ENCODE measurements at regions not wholly inside any gene's neighbourhood (a gene's known extent, or its start where the extent isn't known, plus 50 kb on each side); places are given as distances from the start of the nearest gene placed in this dataset.

GRCh38 chr7:89773611-89774010, 380.7 kb upstream of the STEAP1 start:
- no peaks in the 10 kb centered on the region for H3K9me3 ChIP-seq
- no peaks in the 10 kb centered on the region for H3K27me3 ChIP-seq
- intact Hi-C loops (cut with DNase I; ENCODE audit: low total_unique reads): no loop called here
- no peak overlapping the region for H3K4me3 ChIP-seq
- no peak for DNase-seq
- TF ChIP-seq, protein P1, sequence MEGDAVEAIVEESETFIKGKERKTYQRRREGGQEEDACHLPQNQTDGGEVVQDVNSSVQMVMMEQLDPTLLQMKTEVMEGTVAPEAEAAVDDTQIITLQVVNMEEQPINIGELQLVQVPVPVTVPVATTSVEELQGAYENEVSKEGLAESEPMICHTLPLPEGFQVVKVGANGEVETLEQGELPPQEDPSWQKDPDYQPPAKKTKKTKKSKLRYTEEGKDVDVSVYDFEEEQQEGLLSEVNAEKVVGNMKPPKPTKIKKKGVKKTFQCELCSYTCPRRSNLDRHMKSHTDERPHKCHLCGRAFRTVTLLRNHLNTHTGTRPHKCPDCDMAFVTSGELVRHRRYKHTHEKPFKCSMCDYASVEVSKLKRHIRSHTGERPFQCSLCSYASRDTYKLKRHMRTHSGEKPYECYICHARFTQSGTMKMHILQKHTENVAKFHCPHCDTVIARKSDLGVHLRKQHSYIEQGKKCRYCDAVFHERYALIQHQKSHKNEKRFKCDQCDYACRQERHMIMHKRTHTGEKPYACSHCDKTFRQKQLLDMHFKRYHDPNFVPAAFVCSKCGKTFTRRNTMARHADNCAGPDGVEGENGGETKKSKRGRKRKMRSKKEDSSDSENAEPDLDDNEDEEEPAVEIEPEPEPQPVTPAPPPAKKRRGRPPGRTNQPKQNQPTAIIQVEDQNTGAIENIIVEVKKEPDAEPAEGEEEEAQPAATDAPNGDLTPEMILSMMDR (IDR thresholded peaks at IDR 0.05): no peak
- H3K4me1 ChIP-seq: no peaks in the 10 kb centered on the region
- no peaks in the 10 kb centered on the region for H3K36me3 ChIP-seq
- no peak overlapping the region for H3K27ac ChIP-seq

- Histone ChIP-seq H3K9me3 (no peaks in the 10 kb centered on the region), H3K4me1 (no peaks in the 10 kb centered on the region), H3K27me3 (no peaks in the 10 kb centered on the region), H3K27ac (no peak overlapping the region), H3K36me3 (no peaks in the 10 kb centered on the region), H3K4me3 (no peak overlapping the region)
- no peak for DNase-seq
- TF ChIP-seq, protein P1 (IDR thresholded peaks at IDR 0.05): no peak
- intact Hi-C loops (cut with DNase I; ENCODE audit: low total_unique reads): no loop called here
Observed at GRCh38 chr7:89775459-89775858, 378.8 kb upstream of the STEAP1 start.

DNA sequence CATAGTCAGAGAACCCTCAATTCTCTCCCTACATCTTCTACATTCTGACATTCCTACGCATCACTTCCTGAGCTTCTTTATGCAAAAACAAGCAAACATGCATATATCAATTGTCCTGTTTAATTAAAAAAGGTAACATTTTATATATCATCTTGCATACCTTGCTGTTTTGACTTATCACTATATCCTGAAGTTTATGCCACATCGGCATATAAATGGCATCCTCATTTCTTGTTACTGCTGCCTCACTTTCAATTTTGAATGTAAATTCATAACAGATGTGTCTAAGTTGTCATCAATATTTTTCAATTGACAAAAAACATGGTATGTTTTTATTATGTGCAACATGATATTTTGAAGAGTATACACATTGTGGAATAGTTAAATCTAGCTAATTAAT, 377.3 kb upstream of the STEAP1 start:
- Histone ChIP-seq H3K4me1 (no peaks in the 10 kb centered on the region), H3K9me3 (no peaks in the 10 kb centered on the region), H3K36me3 (no peaks in the 10 kb centered on the region), H3K4me3 (no peak overlapping the region), H3K27ac (no peak overlapping the region), H3K27me3 (no peaks in the 10 kb centered on the region)
- DNase-seq: no peak
- TF ChIP-seq, protein P1 (IDR thresholded peaks at IDR 0.05): no peak
- intact Hi-C loops (cut with DNase I; ENCODE audit: low total_unique reads): no loop called here

DNA sequence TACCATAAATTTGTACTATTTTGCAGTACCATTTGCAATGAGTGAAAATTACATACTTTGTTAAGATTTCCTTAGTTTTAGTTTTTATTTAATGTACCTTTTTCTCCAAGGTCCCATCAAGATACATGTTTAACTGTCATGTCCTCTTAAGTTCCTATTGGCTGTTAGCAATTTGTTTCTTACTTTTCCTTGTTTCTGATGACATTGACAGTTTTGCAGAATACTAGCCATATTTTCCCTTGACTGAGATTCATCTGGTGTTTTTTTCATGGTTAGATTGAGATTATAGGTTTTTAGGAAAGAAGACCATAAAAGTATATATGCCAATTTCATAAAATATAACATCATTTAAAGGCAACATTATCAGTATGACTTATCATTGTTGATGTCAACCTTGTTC, 376.8 kb upstream of the STEAP1 start:
- Histone ChIP-seq H3K27me3 (no peaks in the 10 kb centered on the region), H3K4me1 (no peaks in the 10 kb centered on the region), H3K9me3 (no peaks in the 10 kb centered on the region), H3K4me3 (no peak overlapping the region), H3K36me3 (no peaks in the 10 kb centered on the region), H3K27ac (no peak overlapping the region)
- intact Hi-C loops (cut with DNase I; ENCODE audit: low total_unique reads): no loop called here
- DNase-seq: no peak
- TF ChIP-seq, protein P1 (IDR thresholded peaks at IDR 0.05): no peak

GRCh38 chr7:89780291-89780690, 374.0 kb upstream of the STEAP1 start:
- DNase-seq: no peak
- H3K4me1 ChIP-seq: no peaks in the 10 kb centered on the region
- TF ChIP-seq, protein P1 (IDR thresholded peaks at IDR 0.05): no peak
- H3K27me3 ChIP-seq: no peaks in the 10 kb centered on the region
- no peak overlapping the region for H3K27ac ChIP-seq
- intact Hi-C loops (cut with DNase I; ENCODE audit: low total_unique reads): no loop called here
- H3K4me3 ChIP-seq: no peak overlapping the region
- no peaks in the 10 kb centered on the region for H3K36me3 ChIP-seq
- no peaks in the 10 kb centered on the region for H3K9me3 ChIP-seq

DNA sequence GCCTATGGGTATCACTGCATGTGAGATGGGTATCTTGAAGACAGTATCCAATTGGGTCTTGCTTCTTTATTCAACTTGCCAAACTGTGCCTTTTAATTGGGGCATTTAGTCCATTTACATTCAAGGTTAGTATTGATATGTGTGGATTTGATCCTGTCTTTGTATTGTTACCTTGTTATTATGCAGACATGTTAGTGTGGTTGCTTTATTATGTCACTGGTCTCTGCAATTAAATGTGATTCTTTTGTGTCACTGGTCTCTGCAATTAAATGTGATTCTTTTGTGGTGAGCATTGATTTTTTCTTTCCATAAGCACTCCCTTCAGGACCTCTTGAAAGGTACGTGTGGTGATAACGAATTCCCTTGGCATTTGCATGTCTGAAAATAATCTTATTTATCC, 357.8 kb upstream of the STEAP1 start:
- H3K4me3 ChIP-seq: no peak overlapping the region
- no peak for DNase-seq
- intact Hi-C loops (cut with DNase I; ENCODE audit: low total_unique reads): no loop called here
- H3K27ac ChIP-seq: no peak overlapping the region
- no peaks in the 10 kb centered on the region for H3K4me1 ChIP-seq
- no peaks in the 10 kb centered on the region for H3K9me3 ChIP-seq
- TF ChIP-seq, protein P1 (IDR thresholded peaks at IDR 0.05): no peak
- H3K36me3 ChIP-seq: no peaks in the 10 kb centered on the region
- no peaks in the 10 kb centered on the region for H3K27me3 ChIP-seq

Data from tibial artery (tissue), 4 donors.